Mucosa of gallbladder (tissue), 1 donor: ENCODE measurements at regions not wholly inside any gene's neighbourhood (a gene's known extent, or its start where the extent isn't known, plus 50 kb on each side); places are given as distances from the start of the nearest gene placed in this dataset.

Source experiments
- DNase-seq: peaks from one replicate; pipeline ENCODE4 v3.0.0-alpha.2; 2020; ENCODE audit warnings: low spot score
- donor health status: DM: no; HTN: no; CAD: no.

- no peak for DNase-seq
Measured at GRCh38 chr2:71791501-71792135, 338.3 kb downstream of the DYSF start.

GRCh38 chr2:71791061-71791450 is 337.7 kb downstream of the DYSF start:
- no peak for DNase-seq

- DNase-seq, result no peak
Measured at GRCh38 chr2:71790226-71791060, 337.1 kb downstream of the DYSF start.

- no peak for DNase-seq
Measured at GRCh38 chr2:71789556-71790204, 336.3 kb downstream of the DYSF start.

- DNase-seq, result no peak
Measured at GRCh38 chr2:71788601-71789240, 335.4 kb downstream of the DYSF start.

- no peak for DNase-seq
Measured at GRCh38 chr2:71788186-71788525, 334.8 kb downstream of the DYSF start.

- no peak for DNase-seq
Measured at GRCh38 chr2:71787476-71788185, 334.3 kb downstream of the DYSF start.

GRCh38 chr2:71787108-71787415 is 333.7 kb downstream of the DYSF start:
- no peak for DNase-seq

- no peak for DNase-seq
Measured at GRCh38 chr2:71786291-71787107, 333.1 kb downstream of the DYSF start.

- no peak for DNase-seq
Measured at GRCh38 chr2:71785516-71785981, 332.2 kb downstream of the DYSF start.

GRCh38 chr2:71784734-71785511 is 331.6 kb downstream of the DYSF start:
- no peak for DNase-seq

GRCh38 chr2:71783815-71784214 is 330.5 kb downstream of the DYSF start:
- DNase-seq, result no peak

- no peak for DNase-seq
Measured at GRCh38 chr2:71783215-71783614, 329.9 kb downstream of the DYSF start.

GRCh38 chr2:71782323-71782722 is 329.0 kb downstream of the DYSF start:
- no peak for DNase-seq

- no peak for DNase-seq
Measured at GRCh38 chr2:71781695-71782228, 328.4 kb downstream of the DYSF start.

- DNase-seq, result no peak
Measured at GRCh38 chr2:71780162-71780561, 326.8 kb downstream of the DYSF start.

- DNase-seq, result no peak
Measured at GRCh38 chr2:71779774-71780105, 326.4 kb downstream of the DYSF start.

- DNase-seq, result no peak
Measured at GRCh38 chr2:71778936-71779773, 325.8 kb downstream of the DYSF start.

GRCh38 chr2:71778514-71778913 is 325.2 kb downstream of the DYSF start:
- no peak for DNase-seq
